ENCODE measurements at regions not wholly inside any gene's neighbourhood (a gene's known extent, or its start where the extent isn't known, plus 50 kb on each side); places are given as distances from the start of the nearest gene placed in this dataset.
A peak's percentile ranks its signal among the peaks of the same experiment; 100 is the strongest.
"Not testable (repeated sequence)": the region's sequence is repeated elsewhere in the genome, so short reads cannot be mapped to it uniquely, and the experiment has no call there.

GRCh38 chr13:64723724-64724123 lies 2506.4 kb downstream of the PCDH9 start:
- peak; percentile 89 for DNase-seq

- DNase-seq: no peak
These were observed 2512.0 kb downstream of the PCDH9 start for GRCh38 chr13:64718116-64718515.

- DNase-seq: no peak
These were observed 2513.2 kb downstream of the PCDH9 start for GRCh38 chr13:64716936-64717335.

DNA sequence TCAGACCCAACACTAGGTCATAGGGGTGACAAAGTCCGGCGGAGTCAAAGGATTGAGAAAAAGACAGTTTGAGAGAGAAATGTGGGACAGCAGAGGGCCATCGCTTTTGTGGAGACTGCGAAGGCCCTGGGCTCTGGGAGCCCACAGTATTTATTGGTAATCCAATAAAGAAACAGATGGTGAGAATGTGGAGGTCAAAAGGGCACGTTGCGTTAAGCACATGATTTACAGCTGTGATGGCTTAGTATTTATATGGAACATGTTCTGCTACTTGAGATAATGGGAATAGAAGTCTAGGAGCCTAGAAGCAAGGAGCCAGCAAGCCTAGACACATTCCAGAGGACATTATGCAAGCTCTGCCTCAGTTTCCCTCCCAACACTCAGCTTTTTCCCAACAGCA lies 2521.1 kb downstream of the PCDH9 start:
- no peak for DNase-seq

- no peak for DNase-seq
These were observed 2526.0 kb downstream of the PCDH9 start for GRCh38 chr13:64704121-64704649.

- no peak for DNase-seq
These were observed 2532.9 kb downstream of the PCDH9 start for GRCh38 chr13:64697226-64697625.

- DNase-seq: no peak
These were observed 2541.1 kb downstream of the PCDH9 start for GRCh38 chr13:64688893-64689677.

DNA sequence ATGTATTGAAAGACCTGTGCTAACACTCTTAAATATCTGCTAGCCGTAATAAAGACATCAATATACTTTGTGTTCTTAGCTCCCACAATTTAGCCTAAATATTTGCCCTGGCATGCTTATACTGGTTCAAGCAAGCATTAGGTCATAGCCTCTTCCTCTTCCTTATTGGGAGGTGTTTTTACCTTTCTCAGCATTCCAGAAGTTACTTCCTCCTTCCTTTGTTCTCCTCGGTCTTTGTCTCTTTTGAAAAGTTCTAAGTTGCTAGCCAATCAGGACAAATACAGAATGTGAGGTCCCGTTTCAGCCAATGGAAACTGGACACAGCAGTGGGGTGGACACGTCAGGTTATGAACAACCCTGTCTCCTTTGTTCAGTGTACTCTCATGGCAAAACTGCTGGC lies 2543.6 kb downstream of the PCDH9 start:
- not testable (repeated sequence) for DNase-seq

GRCh38 chr13:64684685-64685431 lies 2545.3 kb downstream of the PCDH9 start:
- DNase-seq: peak; percentile 68

DNA sequence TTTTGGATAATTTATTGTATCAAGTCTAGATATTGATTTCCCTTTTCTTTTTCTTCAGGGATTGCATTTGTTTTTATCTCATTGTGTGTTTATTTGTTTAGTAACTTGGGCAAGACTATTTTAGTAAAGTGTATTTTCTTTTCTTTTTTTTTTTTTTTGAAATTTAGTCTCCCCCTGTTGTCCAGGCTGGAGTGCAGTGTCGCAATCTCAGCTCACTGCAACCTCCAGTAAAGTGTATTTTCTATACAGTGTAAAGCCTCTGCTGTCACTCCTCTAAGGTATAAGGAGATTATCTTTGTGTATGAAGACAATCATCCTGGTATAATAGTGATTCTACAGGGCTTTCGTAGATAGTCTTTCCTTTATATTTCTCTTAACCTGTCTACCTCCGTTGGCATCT lies 2546.0 kb downstream of the PCDH9 start:
- DNase-seq: no peak

- no peak for DNase-seq
These were observed 2549.4 kb downstream of the PCDH9 start for GRCh38 chr13:64680739-64681138.

DNA sequence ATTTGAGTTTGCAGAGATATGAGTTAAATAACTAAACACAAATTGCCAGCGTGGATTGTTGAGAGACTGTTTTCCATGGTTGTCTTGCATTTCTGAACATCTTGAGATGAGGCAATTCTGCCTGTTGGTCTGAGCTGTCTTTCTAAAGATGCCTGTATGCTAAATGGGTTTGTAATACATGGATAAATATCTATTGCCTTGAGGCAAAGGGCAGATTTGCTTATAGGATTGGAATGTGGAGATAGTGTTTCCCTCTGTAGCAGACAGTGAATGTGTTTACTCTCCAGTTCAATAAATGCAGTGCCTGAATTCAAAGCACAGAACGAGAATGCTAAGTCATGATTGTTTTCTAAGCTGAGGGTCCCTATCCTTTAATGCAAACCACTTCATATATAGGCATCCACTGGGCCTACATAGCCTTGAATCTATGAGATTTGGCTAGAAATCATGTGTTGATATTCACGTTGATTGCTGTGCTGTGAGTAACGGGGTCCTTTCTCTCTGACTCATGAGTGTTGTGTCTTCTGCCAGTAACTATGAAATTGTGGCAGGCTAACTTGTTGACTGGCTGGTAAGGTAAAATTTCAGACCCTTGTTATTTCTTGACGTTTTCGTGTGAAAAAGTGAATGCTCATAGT lies 2554.8 kb downstream of the PCDH9 start:
- DNase-seq: peak; percentile 63

- DNase-seq: no peak
These were observed 2556.0 kb downstream of the PCDH9 start for GRCh38 chr13:64674126-64674525.

DNA sequence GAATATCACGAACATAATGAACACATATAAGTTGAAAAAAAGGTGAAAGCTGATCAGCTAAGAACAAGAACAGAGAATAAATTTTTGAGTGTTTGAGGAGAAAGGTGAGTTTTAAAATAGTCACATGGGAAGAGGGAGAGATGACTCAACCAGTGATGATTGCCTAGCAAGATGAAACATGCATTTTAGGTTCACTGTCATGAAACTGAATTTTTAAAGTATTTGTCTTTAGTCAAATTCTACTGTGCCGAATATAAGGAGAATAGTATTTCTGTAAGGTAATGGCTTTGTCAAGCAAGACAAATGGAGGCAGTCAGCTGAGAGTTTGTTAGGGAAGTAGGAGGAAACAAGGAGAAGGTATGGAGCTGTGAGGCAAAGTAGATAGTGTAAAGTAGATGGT lies 2557.4 kb downstream of the PCDH9 start:
- no peak for DNase-seq

- no peak for DNase-seq
These were observed 2567.1 kb downstream of the PCDH9 start for GRCh38 chr13:64662887-64663593.

GRCh38 chr13:64648293-64648692 lies 2581.8 kb downstream of the PCDH9 start:
- DNase-seq: no peak

GRCh38 chr13:64643066-64643465 lies 2587.1 kb downstream of the PCDH9 start:
- DNase-seq: no peak

DNA sequence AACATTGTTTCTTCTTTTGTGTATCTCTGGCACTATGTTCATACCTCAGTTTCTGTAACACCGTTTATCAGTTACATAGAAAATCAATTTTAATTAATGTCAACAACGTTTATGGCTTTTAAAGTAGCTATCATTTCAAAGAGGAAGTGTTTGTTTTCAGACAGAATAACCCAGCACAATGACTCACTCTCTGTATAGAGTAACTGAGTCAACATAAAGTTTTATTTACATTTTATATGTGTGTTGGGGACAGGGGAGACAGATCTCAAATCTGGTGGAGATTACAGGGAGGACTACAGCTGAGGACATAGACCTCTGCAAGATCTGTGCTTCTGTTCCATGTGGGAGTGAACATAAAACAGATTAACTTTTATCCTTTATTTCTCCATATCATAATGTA lies 2590.1 kb downstream of the PCDH9 start:
- DNase-seq: no peak

DNA sequence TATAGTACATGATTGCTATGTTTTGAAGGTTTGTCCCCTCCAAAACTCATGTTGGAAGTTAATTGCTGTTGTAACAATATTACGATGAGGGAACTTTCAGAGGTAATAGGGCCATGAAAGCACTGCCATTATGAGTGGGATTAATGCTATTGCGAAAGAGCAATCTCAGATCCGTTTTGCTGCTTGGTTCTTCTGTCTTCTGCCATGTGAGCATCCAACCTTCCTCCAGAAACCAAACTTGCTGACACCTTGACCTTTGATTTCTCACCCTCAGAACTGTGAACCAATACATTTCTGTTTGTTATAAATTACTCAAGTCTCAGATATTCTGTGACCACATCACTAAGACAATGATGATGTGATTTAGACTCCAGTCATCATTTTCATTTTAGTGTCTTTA lies 2590.9 kb downstream of the PCDH9 start:
- no peak for DNase-seq

DNA sequence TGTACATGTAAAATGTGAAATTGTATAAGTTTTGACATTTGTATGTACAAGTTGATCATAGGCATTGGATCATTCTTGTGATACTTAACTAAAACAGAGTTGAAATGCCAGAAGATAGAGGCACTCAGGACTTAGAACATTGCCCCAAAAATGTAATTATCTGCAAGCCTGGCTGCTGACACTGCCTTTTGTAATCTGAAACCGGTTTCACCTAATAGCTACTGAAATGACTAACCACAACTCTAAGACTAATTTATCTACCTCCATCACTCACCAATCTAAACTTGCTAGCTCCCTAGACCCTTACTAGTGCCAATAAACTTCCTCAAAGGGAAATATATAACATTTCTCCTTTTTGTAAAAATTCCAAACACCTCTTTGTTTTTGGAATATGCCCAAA lies 2596.2 kb downstream of the PCDH9 start:
- peak; percentile 68 for DNase-seq

DNA sequence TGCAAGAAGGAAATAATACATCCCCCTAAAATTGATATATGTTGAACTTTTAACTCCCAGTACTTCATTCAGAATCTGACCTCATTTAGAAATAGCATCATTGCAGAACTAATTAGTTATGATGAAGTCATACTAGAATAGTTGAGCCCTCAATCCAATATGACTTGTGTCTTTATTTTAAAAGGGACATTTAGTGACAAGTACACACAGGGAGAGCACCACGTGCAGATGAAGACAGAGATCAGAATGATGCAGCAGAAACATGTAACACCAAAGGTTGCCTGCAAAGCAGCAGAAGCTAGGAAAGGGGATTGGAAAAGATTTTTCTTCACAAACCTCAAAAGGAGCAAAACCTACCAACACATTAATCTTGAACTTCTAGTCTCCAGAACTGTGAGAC lies 2602.5 kb downstream of the PCDH9 start:
- no peak for DNase-seq

DNA sequence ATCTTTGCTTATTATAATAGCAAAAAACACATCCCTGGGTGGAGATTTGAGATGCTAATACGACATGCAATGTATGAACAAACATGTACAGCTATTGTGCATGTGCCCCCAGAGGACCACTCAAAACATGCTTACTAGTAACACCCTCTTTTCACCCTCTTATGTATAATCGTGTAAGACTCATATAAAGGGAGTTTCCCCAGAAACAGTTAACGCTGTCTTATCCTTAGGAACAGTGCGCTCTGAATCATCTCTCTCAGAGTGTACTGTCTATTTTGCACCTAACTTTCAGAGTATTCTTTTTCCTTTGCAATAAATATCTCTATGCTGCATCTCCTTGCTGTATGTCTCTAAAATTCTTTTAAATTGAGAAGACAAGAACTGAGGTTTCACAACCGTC lies 2604.0 kb downstream of the PCDH9 start:
- no peak for DNase-seq

- no peak for DNase-seq
These were observed 2612.9 kb downstream of the PCDH9 start for GRCh38 chr13:64617231-64617630.
